GM12875 (cell line): ENCODE measurements at regions not wholly inside any gene's neighbourhood (a gene's known extent, or its start where the extent isn't known, plus 50 kb on each side); places are given as distances from the start of the nearest gene placed in this dataset.

Experiments
- H3K4me3 ChIP-seq: one replicate; pipeline ENCODE4 v1.5.1; 2011; ENCODE audit warnings: low read depth, low read length, control low read depth
- TF ChIP-seq, protein P1 (sequence below): IDR thresholded peaks from 2 replicates; pipeline ENCODE4 v1.5.1; 2011; ENCODE audit warnings: low read depth, mild to moderate bottlenecking, control low read depth, inconsistent platforms, low read length, moderate library complexity, borderline replicate concordance; ENCODE audit not compliant: insufficient read depth

DNA sequence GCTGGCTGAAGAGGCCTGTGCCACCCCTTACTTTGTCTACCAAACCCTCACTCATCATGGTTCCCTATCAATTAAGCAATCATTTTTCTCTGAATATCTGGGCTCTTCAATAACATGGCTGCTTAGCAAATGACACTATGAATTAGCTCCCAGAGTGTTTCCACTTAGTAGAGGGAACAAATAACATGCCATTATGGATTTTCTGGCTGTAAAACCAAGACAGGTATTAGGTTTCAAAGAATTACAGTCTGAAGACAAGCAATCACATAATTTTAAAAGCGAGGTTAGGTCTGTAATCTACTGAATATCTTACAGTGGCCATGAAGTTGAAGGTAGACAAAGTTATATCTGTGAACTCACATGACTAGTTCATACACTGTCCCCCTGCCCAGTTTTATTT is 220.8 kb upstream of the PHYHIPL start:
- H3K4me3 ChIP-seq = no peak overlapping the region
- TF ChIP-seq, protein P1, sequence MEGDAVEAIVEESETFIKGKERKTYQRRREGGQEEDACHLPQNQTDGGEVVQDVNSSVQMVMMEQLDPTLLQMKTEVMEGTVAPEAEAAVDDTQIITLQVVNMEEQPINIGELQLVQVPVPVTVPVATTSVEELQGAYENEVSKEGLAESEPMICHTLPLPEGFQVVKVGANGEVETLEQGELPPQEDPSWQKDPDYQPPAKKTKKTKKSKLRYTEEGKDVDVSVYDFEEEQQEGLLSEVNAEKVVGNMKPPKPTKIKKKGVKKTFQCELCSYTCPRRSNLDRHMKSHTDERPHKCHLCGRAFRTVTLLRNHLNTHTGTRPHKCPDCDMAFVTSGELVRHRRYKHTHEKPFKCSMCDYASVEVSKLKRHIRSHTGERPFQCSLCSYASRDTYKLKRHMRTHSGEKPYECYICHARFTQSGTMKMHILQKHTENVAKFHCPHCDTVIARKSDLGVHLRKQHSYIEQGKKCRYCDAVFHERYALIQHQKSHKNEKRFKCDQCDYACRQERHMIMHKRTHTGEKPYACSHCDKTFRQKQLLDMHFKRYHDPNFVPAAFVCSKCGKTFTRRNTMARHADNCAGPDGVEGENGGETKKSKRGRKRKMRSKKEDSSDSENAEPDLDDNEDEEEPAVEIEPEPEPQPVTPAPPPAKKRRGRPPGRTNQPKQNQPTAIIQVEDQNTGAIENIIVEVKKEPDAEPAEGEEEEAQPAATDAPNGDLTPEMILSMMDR = no peak

DNA sequence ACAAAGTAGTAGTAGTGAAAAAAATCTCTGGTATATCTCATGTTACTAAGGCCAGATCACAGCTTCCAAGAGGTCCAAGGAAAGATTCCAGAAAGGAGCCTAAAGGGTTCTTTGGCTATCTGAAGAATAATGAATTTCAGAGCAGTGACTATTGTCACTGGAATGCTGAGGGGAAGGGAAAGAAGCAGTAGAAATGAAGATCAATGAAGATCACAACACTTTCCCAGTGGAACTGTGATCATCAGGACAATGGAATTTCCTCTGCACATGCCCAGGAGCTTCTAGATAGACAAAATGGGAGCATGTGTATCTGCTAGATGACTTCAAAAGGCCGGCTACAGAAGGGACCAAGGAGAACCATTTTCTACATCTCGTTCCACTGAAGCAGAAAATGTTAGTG is 219.5 kb upstream of the PHYHIPL start:
- no peak overlapping the region for H3K4me3 ChIP-seq
- TF ChIP-seq, protein P1 = no peak

DNA sequence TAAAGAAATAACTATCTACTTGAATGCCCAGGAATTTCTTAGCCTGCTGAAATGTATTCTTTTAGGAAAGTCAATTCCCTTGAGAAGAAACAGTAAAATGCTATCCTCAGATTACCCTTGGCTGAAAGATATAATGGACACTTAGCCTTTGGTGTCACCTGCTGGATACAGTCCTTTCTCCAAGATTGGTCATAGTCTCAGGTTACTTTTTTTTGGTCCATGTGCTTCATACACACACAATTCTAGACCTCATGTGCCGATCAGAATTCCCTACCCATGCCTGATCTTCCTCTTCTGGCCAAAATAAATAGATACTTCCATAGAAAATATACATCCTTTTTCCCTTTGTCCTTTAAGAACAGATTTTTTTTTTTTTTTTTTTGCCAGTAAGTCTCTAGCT is 218.9 kb upstream of the PHYHIPL start:
- H3K4me3 ChIP-seq = no peak overlapping the region
- TF ChIP-seq, protein P1 = no peak

DNA sequence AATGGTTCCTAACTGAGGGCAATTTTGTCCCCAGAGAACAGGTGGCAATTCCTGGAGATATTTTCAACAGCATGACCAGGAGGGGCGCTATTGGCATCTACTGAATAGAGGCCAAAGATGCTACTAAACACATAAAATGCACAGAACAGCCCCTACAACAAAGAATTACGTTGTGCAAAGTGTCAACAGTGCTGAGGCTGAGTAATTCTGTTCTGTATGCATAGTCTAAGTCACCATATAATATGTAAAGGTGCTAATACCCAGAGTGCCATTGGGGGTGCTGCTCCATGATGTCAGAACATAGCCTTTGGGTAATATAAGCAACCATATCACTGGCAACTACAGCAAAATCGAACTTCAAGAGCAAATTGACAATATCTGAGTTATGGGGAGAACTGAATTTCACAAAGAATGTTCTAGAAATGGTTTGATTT is 213.3 kb upstream of the PHYHIPL start:
- TF ChIP-seq, protein P1 = peak; percentile 32; the same call in 1 of the 2 replicates
- no peak overlapping the region for H3K4me3 ChIP-seq

DNA sequence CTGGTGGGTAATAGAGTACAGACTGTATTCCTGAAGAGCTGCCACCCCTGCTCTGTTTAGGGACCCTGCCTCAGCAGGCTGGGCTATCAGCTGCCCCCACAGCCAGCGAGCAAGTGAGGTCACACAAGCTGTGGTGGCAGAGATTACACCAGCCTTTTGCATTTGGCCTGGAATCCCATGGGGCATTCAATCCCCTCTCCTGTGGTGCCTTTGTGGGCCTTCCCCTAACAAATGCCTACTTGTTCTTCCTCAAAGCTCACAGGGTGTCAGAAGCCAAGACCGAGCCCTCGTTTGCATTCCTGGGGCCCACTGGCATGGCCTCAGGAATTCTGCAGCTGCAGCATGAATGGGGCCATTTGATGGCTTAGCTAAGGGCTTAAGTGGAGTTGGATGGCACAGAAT is 212.7 kb upstream of the PHYHIPL start:
- no peak overlapping the region for H3K4me3 ChIP-seq
- TF ChIP-seq, protein P1 = no peak

DNA sequence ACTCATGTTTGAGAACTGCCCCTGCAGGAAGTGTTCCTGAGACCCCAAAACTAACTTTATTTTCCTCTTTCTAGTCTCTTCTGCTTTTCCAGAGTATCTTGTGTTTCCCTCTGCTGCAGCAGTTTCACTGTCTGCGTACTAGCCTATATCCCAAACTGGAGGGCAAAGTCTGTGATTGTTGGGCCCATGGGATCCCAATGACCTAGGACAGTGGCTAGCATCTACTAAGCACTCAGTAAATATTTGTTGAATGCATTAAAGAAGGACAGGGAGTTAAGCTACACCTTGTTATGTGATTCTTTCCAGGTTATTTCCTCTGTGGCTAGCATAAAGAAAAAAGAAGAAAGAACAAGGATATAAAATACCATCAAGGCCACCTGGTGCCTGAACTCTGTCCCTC is 210.6 kb upstream of the PHYHIPL start:
- no peak overlapping the region for H3K4me3 ChIP-seq
- TF ChIP-seq, protein P1 = no peak

DNA sequence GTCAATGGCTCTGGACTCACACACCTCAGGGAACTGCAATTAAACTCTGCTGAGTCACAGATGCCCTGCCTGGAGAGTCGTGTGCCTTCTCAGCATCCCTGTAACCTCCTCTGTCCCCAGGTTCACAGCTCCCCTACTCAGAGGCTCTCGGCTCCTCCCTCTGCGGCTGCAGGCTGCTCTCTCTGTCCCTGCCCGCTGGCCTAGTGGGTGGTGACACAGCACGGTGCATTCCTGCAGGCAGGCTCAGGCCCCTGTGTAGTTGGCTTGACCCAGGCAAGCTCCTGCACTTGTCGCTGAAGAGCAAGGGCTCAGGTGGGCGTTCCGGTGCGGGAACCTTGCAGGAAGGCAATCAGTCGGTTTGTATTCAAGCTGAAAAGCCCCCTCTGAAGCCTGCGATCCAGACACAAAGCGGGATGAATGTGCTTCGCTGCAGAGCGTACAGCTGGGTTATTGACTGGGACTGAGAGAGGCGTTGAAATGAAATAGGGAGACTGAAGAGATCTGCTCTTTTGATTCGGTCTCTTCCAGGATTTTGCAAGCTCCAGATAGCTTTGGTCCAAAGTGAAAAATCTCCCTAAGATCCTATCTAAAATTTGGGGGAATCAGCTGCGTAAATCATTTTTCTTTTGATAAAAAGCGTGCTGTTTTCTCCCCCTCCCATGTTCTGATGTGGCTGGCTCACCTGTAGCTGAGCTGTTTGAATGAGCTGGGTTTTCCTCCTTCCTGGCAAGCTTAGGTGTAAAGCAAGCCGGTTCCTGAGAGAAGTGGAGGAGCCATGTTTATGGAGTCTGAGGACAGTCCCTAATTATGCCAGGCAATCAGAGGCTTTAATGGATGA is 208.7 kb upstream of the PHYHIPL start:
- H3K4me3 ChIP-seq = no peak overlapping the region

More for the DNA sequence above, 208.7 kb upstream of the PHYHIPL start:
- TF ChIP-seq, protein P1 = no peak
